ENCODE measurements at regions not wholly inside any gene's neighbourhood (a gene's known extent, or its start where the extent isn't known, plus 50 kb on each side); places are given as distances from the start of the nearest gene placed in this dataset.
"Not testable (repeated sequence)": the region's sequence is repeated elsewhere in the genome, so short reads cannot be mapped to it uniquely, and the experiment has no call there.

GRCh38 chr12:116327992-116328391, 50.5 kb upstream of the MED13L start:
- H3K36me3 ChIP-seq (ENCODE audit: control insufficient read depth, insufficient read depth, low read length); H3K4me3 ChIP-seq (ENCODE audit: low read depth, low read length); H3K27me3 ChIP-seq (ENCODE audit: control insufficient read depth, insufficient read depth, low read length); DNase-seq (ENCODE audit: low read depth); POLR2A ChIA-PET: not testable (repeated sequence)
- CTCF ChIA-PET, result interaction anchor here (0.8 kb wide), 1 partner anchor 16 kb away, joined by 3 read pairs; no protein-coding TSS in a partner anchor

DNA sequence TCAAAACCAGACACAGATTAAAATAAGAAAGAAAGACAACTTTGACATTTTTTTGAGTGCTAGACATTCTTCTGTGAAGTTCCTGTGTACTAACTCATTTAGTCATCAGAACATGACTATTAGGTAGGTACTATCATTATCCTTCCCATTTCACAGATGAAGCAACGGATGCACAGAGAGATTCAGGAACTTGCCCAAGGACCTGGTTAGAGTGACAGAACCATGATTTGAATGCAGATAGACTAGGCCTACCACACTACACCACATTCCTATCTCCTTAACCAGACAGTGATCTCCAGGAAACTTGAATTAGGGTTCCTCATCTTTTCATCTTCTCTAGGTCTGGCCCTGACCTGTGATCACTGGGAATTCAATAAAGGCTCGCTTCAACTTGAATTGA, 54.4 kb upstream of the MED13L start:
- H3K36me3 ChIP-seq (ENCODE audit: control insufficient read depth, insufficient read depth, low read length), result no peaks in the 10 kb centered on the region
- H3K27me3 ChIP-seq (ENCODE audit: control insufficient read depth, insufficient read depth, low read length), result no peaks in the 10 kb centered on the region
- TF ChIP-seq CTCF (IDR thresholded peaks at IDR 0.05; ENCODE audit: insufficient read depth, low read depth, low read length), result no peak
- ChIA-PET CTCF (no interaction called here), POLR2A (no interaction called here)
- DNase-seq (ENCODE audit: low read depth), result no peak
- no peak overlapping the region for H3K4me3 ChIP-seq (ENCODE audit: low read depth, low read length)

- H3K4me3 ChIP-seq (ENCODE audit: low read depth, low read length), result no peak overlapping the region
- no peaks in the 10 kb centered on the region for H3K36me3 ChIP-seq (ENCODE audit: control insufficient read depth, insufficient read depth, low read length)
- no peak for TF ChIP-seq CTCF (IDR thresholded peaks at IDR 0.05; ENCODE audit: insufficient read depth, low read depth, low read length)
- POLR2A ChIA-PET, result interaction anchor here (0.6 kb wide), 1 partner anchor 14 kb away, joined by 3 read pairs; no protein-coding TSS in a partner anchor
- DNase-seq (ENCODE audit: low read depth), result no peak
- CTCF ChIA-PET, result interaction anchor here (0.6 kb wide), 1 partner anchor 14 kb away, joined by 3 read pairs; no protein-coding TSS in a partner anchor
- H3K27me3 ChIP-seq (ENCODE audit: control insufficient read depth, insufficient read depth, low read length), result no peaks in the 10 kb centered on the region
Measured at GRCh38 chr12:116332705-116333380, 55.4 kb upstream of the MED13L start.

DNA sequence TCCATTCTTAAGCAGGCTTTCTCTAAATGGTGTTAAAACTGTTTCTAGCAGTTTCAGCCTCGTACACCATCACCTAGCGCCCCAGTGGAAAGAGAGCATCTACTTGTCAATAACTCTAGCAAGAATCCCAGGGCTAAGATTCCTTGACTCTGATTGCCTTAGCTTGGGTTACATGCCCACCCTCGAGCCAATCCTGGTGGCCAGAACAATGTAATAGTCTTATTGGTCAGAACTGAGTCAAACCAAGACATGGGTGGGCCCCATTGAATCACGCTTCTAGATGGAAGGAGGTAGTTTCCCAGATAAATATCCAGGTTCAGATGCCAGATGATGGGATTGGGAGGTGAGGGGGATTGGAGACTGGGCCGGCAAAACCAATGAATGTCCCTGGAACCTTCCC, 55.9 kb upstream of the MED13L start:
- Histone ChIP-seq H3K27me3 (ENCODE audit: control insufficient read depth, insufficient read depth, low read length) (no peaks in the 10 kb centered on the region), H3K4me3 (ENCODE audit: low read depth, low read length) (no peak overlapping the region), H3K36me3 (ENCODE audit: control insufficient read depth, insufficient read depth, low read length) (no peaks in the 10 kb centered on the region)
- no peak for TF ChIP-seq CTCF (IDR thresholded peaks at IDR 0.05; ENCODE audit: insufficient read depth, low read depth, low read length)
- DNase-seq (ENCODE audit: low read depth), result no peak
- CTCF ChIA-PET, result interaction anchor here (0.6 kb wide), 1 partner anchor 13 kb away, joined by 3 read pairs; no protein-coding TSS in a partner anchor
- POLR2A ChIA-PET, result interaction anchor here (0.6 kb wide), 1 partner anchor 13 kb away, joined by 3 read pairs; no protein-coding TSS in a partner anchor

- no peaks in the 10 kb centered on the region for H3K36me3 ChIP-seq (ENCODE audit: control insufficient read depth, insufficient read depth, low read length)
- ChIA-PET POLR2A (no interaction called here), CTCF (interaction anchor here (0.6 kb wide), 1 partner anchor 52 kb away, joined by 3 read pairs; no protein-coding TSS in a partner anchor)
- TF ChIP-seq CTCF (IDR thresholded peaks at IDR 0.05; ENCODE audit: insufficient read depth, low read depth, low read length), result no peak
- no peaks in the 10 kb centered on the region for H3K27me3 ChIP-seq (ENCODE audit: control insufficient read depth, insufficient read depth, low read length)
- DNase-seq (ENCODE audit: low read depth), result no peak
- no peak overlapping the region for H3K4me3 ChIP-seq (ENCODE audit: low read depth, low read length)
Measured at GRCh38 chr12:116336542-116337065, 59.1 kb upstream of the MED13L start.
